ENCODE measurements at regions not wholly inside any gene's neighbourhood (a gene's known extent, or its start where the extent isn't known, plus 50 kb on each side); places are given as distances from the start of the nearest gene placed in this dataset.
A peak's percentile ranks its signal among the peaks of the same experiment; 100 is the strongest.

- Histone ChIP-seq H3K27ac (ENCODE audit: low read length) (no peak overlapping the region), H3K4me1 (ENCODE audit: control insufficient read depth, insufficient read depth, low read length) (no peaks in the 10 kb centered on the region), H3K4me3 (ENCODE audit: low read length) (no peak overlapping the region), H3K27me3 (ENCODE audit: control insufficient read depth, insufficient read depth) (no peaks in the 10 kb centered on the region), H3K9me3 (ENCODE audit: control insufficient read depth, low read length) (no peaks in the 10 kb centered on the region)
- intact Hi-C loops (cut with DNase I), result no loop called here
- ATAC-seq (no peak), DNase-seq (no peak)
- 72% methylated on average over 5 of the region's 5 CpGs for WGBS
Measured at GRCh38 chr15:66897971-66898370, 167.4 kb upstream of the SMAD3 start.

GRCh38 chr15:66898656-66899386 lies 166.6 kb upstream of the SMAD3 start:
- no peak overlapping the region for H3K27ac ChIP-seq (ENCODE audit: low read length)
- ATAC-seq (no peak), DNase-seq (no peak)
- intact Hi-C loops (cut with DNase I), result no loop called here
- no peaks in the 10 kb centered on the region for H3K4me1 ChIP-seq (ENCODE audit: control insufficient read depth, insufficient read depth, low read length)
- no peaks in the 10 kb centered on the region for H3K9me3 ChIP-seq (ENCODE audit: control insufficient read depth, low read length)
- H3K4me3 ChIP-seq (ENCODE audit: low read length), result no peak overlapping the region
- H3K27me3 ChIP-seq (ENCODE audit: control insufficient read depth, insufficient read depth), result no peaks in the 10 kb centered on the region
- WGBS, result 91% methylated on average over 5 of the region's 5 CpGs

DNA sequence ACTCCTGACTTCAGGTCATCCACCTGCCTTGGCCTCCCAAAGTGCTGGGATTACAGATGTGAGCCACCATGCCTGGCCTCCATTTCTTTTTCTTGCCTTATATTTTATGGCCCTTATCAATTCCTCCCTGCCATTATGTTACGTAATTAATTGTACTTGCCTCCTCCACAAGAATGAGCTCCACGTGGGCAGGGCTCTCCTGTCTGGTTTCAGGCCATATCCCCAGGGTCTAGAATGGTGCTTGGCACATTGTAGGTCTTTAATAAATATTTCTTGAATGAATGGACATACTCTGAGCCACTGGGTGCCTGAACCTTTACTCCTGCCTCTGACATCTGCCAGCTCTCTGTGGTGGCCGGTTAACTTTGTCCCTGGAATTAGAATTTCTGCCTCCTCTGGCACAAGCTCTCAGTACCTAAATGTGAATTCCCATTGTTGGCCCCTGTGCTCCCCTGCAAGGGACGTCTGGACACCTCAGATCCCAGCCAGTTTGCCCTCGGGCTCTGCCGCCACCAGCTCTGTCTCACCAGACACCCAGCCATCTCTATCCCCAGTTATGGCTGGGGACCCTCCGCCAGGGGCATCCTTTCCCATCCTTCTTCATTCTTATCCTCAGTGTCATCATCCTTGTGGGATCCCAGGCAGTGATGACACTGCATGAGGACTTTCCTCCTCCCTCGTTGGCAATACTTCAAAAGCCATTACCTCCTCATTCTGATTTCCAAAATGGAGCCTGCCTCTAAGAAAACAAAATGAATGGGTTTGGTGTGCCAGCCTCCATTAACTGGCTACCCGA lies 165.6 kb upstream of the SMAD3 start:
- DNase-seq (no peak), ATAC-seq (no peak)
- H3K4me1 ChIP-seq (ENCODE audit: control insufficient read depth, insufficient read depth, low read length), result no peaks in the 10 kb centered on the region
- no peak overlapping the region for H3K27ac ChIP-seq (ENCODE audit: low read length)
- no peak overlapping the region for H3K4me3 ChIP-seq (ENCODE audit: low read length)
- H3K27me3 ChIP-seq (ENCODE audit: control insufficient read depth, insufficient read depth), result no peaks in the 10 kb centered on the region
- intact Hi-C loops (cut with DNase I), result no loop called here
- H3K9me3 ChIP-seq (ENCODE audit: control insufficient read depth, low read length), result no peaks in the 10 kb centered on the region
- WGBS, result 94% methylated on average over 9 of the region's 9 CpGs

GRCh38 chr15:66900586-66901310 lies 164.7 kb upstream of the SMAD3 start:
- ATAC-seq (peak; percentile 16 to 30), DNase-seq (no peak)
- intact Hi-C loops (cut with DNase I), result no loop called here
- Histone ChIP-seq H3K9me3 (ENCODE audit: control insufficient read depth, low read length) (no peaks in the 10 kb centered on the region), H3K4me1 (ENCODE audit: control insufficient read depth, insufficient read depth, low read length) (no peaks in the 10 kb centered on the region), H3K27ac (ENCODE audit: low read length) (peak overlapping the region; percentile 4), H3K27me3 (ENCODE audit: control insufficient read depth, insufficient read depth) (no peaks in the 10 kb centered on the region), H3K4me3 (ENCODE audit: low read length) (no peak overlapping the region)
- WGBS, result 89% methylated on average over 14 of the region's 14 CpGs

DNA sequence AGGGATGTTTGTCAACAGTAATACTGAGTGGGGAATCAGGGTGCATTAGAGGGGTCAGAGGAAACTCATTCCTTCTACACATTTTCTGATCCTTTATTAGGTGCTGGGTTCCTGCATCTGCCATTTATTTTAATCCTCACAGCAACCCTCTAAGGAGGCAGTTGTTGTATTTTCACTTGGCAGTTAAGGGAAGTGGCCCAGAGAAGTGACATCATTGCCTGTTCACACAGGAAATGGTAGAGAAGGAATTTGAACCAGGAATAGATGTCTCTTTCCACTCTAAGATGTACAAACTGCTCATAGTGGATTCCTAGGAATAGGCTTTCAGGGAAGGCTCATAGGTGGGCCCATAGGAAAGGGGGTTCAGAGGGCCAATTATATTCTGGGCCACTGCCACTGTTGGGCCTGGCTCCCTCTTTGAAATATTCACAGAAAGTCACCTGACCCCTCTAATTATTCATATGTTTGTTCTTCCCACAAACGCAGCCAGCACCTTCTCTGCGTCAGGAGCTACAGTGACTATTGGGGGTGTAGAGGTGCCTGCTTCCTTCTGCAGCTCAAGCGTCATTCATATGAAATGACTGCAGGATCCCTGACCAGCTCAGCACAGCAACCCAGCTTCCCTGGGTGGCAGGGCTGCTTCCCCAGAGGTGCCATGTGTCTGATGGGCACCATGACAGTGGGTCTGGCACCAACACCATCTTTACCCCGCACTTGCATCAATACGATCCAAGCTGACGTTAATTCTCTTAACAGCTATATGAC lies 163.9 kb upstream of the SMAD3 start:
- intact Hi-C loops (cut with DNase I), result no loop called here
- no peaks in the 10 kb centered on the region for H3K9me3 ChIP-seq (ENCODE audit: control insufficient read depth, low read length)
- 90% methylated on average over 6 of the region's 6 CpGs for whole genome bisulfite sequencing
- H3K27me3 ChIP-seq (ENCODE audit: control insufficient read depth, insufficient read depth), result no peaks in the 10 kb centered on the region
- DNase-seq (no peak), ATAC-seq (peak; percentile 22 to 34)
- H3K27ac ChIP-seq (ENCODE audit: low read length), result peak overlapping the region; percentile 13
- H3K4me1 ChIP-seq (ENCODE audit: control insufficient read depth, insufficient read depth, low read length), result no peaks in the 10 kb centered on the region
- no peak overlapping the region for H3K4me3 ChIP-seq (ENCODE audit: low read length)

DNA sequence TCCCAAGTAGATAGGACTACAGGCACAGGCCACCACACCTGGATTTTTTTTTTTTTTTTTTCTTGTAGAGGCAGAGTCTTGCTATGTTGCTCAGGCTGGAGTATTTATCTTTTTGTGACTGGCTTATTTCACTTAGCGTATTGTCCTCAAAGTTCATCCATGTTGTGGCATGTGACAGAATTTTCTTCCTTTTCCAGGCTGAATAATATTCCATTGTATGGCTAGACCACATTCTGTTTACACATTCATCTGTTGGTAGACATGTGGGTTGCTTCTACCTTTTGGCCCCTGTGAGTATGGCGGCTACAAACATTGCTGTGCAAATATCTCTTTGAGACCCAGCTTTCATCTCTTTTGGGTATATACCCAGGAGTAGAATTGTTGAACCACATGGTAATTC lies 160.2 kb upstream of the SMAD3 start:
- Histone ChIP-seq H3K4me3 (ENCODE audit: low read length) (no peak overlapping the region), H3K9me3 (ENCODE audit: control insufficient read depth, low read length) (no peaks in the 10 kb centered on the region), H3K27ac (ENCODE audit: low read length) (no peak overlapping the region), H3K4me1 (ENCODE audit: control insufficient read depth, insufficient read depth, low read length) (peaks cover 8% of the 10 kb centered on the region), H3K27me3 (ENCODE audit: control insufficient read depth, insufficient read depth) (no peaks in the 10 kb centered on the region)
- DNase-seq (no peak), ATAC-seq (no peak)
- WGBS, result over 99% methylated on average over 2 of the region's 2 CpGs
- intact Hi-C loops (cut with DNase I), result no loop called here

DNA sequence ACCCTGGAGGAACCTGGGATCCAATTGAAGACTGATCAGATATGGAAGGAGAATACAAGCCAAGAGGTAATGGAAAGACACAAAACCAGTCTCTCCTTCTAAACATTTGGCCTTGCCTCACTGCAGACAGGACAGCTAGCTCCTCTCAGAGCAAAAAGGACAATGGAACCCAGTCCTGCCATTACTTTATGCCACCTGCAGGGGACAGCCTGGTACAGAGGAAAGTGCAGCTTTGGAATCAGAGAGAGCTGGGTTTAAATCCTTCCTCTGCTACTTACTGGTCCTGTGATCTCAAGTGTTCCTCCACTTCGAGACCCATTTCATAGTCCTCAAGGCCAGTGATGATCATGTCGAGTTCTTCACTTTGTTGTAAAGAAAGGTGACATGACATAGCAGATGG lies 159.4 kb upstream of the SMAD3 start:
- no peak overlapping the region for H3K27ac ChIP-seq (ENCODE audit: low read length)
- no peaks in the 10 kb centered on the region for H3K27me3 ChIP-seq (ENCODE audit: control insufficient read depth, insufficient read depth)
- WGBS, result 95% methylated on average over 2 of the region's 2 CpGs
- no peak overlapping the region for H3K4me3 ChIP-seq (ENCODE audit: low read length)
- intact Hi-C loops (cut with DNase I), result no loop called here
- no peaks in the 10 kb centered on the region for H3K9me3 ChIP-seq (ENCODE audit: control insufficient read depth, low read length)
- DNase-seq (no peak), ATAC-seq (no peak)
- peaks cover 8% of the 10 kb centered on the region for H3K4me1 ChIP-seq (ENCODE audit: control insufficient read depth, insufficient read depth, low read length)

- 92% methylated on average over 18 of the region's 18 CpGs for WGBS
- intact Hi-C loops (cut with DNase I), result no loop called here
Measured at GRCh38 chr15:66906668-66907614, 158.5 kb upstream of the SMAD3 start.

DNA sequence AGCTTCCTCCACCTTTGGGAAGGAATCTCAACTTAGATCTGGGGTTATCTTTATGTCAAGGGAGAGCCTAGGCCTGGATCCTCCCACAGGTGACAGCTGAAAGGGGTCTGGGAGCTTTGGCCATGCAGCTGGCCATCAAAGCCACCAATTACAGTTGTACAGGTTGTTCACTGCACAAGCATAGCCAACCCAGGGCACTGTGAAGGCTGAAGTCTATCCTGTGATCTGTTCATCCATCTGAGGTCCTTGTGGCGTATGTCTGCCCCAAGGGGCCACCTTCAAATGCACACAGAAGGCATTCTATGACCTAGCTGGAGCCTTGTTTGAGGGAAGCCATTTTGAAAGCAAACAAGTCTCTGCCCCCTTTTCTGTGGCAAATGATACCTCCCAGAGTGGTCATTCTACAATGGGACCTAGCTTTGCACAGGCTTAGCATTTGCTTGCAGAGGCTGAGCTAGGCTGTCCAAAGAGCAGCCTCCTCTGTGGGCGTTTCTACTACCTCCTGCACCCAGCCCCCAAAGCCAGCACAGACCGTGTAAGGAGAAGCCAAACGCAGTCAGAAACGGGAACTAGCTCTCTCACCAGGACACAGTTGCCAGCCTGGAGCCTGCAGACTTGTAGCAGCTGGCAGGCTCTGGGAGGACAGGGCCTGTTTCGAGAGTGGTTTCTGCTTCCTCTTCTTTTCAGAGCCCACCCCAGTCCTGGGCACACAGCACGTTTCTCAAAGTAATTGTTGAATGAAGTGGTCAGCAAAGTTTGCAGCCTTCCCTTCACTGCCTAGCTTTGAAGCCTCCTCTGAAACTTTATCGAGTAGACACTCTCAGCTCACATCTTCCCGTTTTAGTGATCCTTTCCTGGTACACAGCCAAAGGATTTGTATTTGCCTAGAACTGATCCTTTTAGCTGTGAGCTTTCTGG lies 157.3 kb upstream of the SMAD3 start:
- no peak overlapping the region for H3K4me3 ChIP-seq (ENCODE audit: low read length)
- peaks cover 8% of the 10 kb centered on the region for H3K4me1 ChIP-seq (ENCODE audit: control insufficient read depth, insufficient read depth, low read length)
- no peaks in the 10 kb centered on the region for H3K9me3 ChIP-seq (ENCODE audit: control insufficient read depth, low read length)
- peak; percentile 64 to 80 for ATAC-seq
- DNase-seq, result peak; percentile 40 to 84 (median 79)
- intact Hi-C loops (cut with DNase I), result no loop called here
- no peaks in the 10 kb centered on the region for H3K27me3 ChIP-seq (ENCODE audit: control insufficient read depth, insufficient read depth)
- WGBS, result 43% methylated on average over 9 of the region's 9 CpGs
- H3K27ac ChIP-seq (ENCODE audit: low read length), result no peak overlapping the region

More at GRCh38 chr15:66906668-66907614, 158.5 kb upstream of the SMAD3 start:
- Histone ChIP-seq H3K4me1 (ENCODE audit: control insufficient read depth, insufficient read depth, low read length) (peaks cover 8% of the 10 kb centered on the region), H3K27ac (ENCODE audit: low read length) (no peak overlapping the region), H3K9me3 (ENCODE audit: control insufficient read depth, low read length) (no peaks in the 10 kb centered on the region), H3K27me3 (ENCODE audit: control insufficient read depth, insufficient read depth) (no peaks in the 10 kb centered on the region), H3K4me3 (ENCODE audit: low read length) (no peak overlapping the region)
- DNase-seq (no peak), ATAC-seq (no peak)
